ENCODE measurements at regions not wholly inside any gene's neighbourhood (a gene's known extent, or its start where the extent isn't known, plus 50 kb on each side); places are given as distances from the start of the nearest gene placed in this dataset.

GRCh38 chr2:103880081-103880834 lies 973.7 kb upstream of the POU3F3 start:
- TF ChIP-seq, protein P1, sequence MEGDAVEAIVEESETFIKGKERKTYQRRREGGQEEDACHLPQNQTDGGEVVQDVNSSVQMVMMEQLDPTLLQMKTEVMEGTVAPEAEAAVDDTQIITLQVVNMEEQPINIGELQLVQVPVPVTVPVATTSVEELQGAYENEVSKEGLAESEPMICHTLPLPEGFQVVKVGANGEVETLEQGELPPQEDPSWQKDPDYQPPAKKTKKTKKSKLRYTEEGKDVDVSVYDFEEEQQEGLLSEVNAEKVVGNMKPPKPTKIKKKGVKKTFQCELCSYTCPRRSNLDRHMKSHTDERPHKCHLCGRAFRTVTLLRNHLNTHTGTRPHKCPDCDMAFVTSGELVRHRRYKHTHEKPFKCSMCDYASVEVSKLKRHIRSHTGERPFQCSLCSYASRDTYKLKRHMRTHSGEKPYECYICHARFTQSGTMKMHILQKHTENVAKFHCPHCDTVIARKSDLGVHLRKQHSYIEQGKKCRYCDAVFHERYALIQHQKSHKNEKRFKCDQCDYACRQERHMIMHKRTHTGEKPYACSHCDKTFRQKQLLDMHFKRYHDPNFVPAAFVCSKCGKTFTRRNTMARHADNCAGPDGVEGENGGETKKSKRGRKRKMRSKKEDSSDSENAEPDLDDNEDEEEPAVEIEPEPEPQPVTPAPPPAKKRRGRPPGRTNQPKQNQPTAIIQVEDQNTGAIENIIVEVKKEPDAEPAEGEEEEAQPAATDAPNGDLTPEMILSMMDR (IDR thresholded peaks at IDR 0.05), result no peak
- no peak for TF ChIP-seq ZFX (IDR thresholded peaks at IDR 0.05; ENCODE audit: borderline replicate concordance)

All from 22Rv1 (cell line).